Fibroblast of the aortic adventitia (primary cell): ENCODE measurements at regions not wholly inside any gene's neighbourhood (a gene's known extent, or its start where the extent isn't known, plus 50 kb on each side); places are given as distances from the start of the nearest gene placed in this dataset.
"Not testable (repeated sequence)": the region's sequence is repeated elsewhere in the genome, so short reads cannot be mapped to it uniquely, and the experiment has no call there.

Source experiments
- DNase-seq: peaks from one replicate; pipeline ENCODE4 v3.0.0-alpha.2; 2010; ENCODE audit warnings: low read depth
- H3K4me3 ChIP-seq: 2 replicates; pipeline ENCODE4 v1.5.1; 2011; ENCODE audit warnings: low read depth, mild to moderate bottlenecking, control low read depth, low read length, moderate library complexity
- CTCF ChIP-seq: IDR thresholded peaks from 2 replicates; pipeline ENCODE4 v1.5.1; 2011; ENCODE audit warnings: mild to moderate bottlenecking, low read length, control low read depth, inconsistent platforms; ENCODE audit not compliant: insufficient read depth

- peak overlapping the region; percentile 17 for H3K4me3 ChIP-seq
- DNase-seq: peak; percentile 92
- TF ChIP-seq CTCF: no peak
These were observed 899.3 kb downstream of the UQCRFS1 start for GRCh38 chr19:28313633-28314032.

DNA sequence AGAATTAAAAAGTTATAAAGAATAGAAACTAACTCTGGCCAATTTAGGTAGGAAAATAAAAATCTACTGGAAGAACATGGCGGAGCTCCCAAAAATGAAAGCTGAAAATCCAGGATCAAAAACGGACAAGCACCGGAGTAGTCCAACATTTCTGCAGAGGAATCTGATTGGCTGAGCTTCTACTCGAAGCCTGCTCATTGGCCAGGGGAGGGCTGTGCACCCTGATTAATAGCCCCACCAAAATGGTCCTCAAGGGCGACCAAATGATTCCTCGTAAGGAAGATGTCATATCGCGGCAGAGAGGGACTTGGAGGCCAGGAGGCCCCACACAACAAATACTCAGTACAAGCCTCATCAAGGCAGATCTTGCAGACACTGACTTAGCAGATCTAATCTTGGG is 900.7 kb downstream of the UQCRFS1 start:
- DNase-seq: no peak
- TF ChIP-seq CTCF: no peak

GRCh38 chr19:28310829-28311228 is 902.1 kb downstream of the UQCRFS1 start:
- H3K4me3 ChIP-seq, DNase-seq: not testable (repeated sequence)

More for the DNA sequence above, 900.7 kb downstream of the UQCRFS1 start:
- no peak overlapping the region for H3K4me3 ChIP-seq

GRCh38 chr19:28309070-28309469 is 903.9 kb downstream of the UQCRFS1 start:
- no peak overlapping the region for H3K4me3 ChIP-seq
- DNase-seq: no peak
- no peak for TF ChIP-seq CTCF

- TF ChIP-seq CTCF: no peak
- no peak overlapping the region for H3K4me3 ChIP-seq
These were observed 905.0 kb downstream of the UQCRFS1 start for GRCh38 chr19:28307963-28308362.

GRCh38 chr19:28307487-28307886 is 905.5 kb downstream of the UQCRFS1 start:
- DNase-seq: peak; percentile 61
- no peak for TF ChIP-seq CTCF
- no peak overlapping the region for H3K4me3 ChIP-seq

More at GRCh38 chr19:28307963-28308362, 905.0 kb downstream of the UQCRFS1 start:
- DNase-seq: no peak

DNA sequence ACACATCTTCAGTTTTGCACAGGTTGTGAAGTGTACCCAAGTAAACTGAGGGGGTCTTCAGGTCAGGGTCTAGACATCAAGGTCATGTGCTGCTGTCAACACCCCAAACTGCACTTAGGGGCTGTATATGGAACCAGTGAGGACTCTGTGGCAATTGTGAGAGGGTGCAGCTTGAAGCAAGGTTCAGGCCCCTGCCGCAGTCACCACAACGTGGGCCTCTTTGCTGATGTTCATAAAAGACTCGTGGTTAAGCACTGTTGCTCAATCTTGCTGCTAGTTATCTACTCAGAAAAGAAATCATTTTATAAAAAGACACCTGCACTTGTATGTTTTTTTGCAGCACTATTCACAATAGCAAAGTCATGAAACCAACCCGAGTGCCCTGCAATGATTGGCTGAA is 907.4 kb downstream of the UQCRFS1 start:
- no peak for DNase-seq
- H3K4me3 ChIP-seq: no peak overlapping the region
- no peak for TF ChIP-seq CTCF
